ENCODE measurements at regions not wholly inside any gene's neighbourhood (a gene's known extent, or its start where the extent isn't known, plus 50 kb on each side); places are given as distances from the start of the nearest gene placed in this dataset.
"Not testable (repeated sequence)": the region's sequence is repeated elsewhere in the genome, so short reads cannot be mapped to it uniquely, and the experiment has no call there.

DNA sequence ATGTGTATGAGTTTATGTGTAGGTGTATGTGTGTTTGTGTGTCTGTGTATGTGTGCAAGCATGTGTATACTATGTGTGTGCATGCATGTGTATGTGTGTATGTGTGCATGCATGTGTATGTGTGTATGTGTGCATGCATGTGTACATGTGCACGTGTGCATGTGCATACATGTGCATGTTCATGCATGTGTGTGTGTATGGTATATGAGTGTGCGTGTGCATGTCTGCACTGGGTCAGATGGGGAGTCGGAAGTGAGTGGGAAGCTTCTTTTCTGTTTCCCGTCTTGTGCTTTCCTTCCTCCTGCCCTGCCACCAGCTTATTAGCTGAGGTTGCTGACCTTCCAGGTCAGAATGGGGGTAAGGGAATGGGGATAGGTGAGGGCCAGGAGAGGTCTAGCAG is 174.7 kb downstream of the MAP2K4 start:
- Histone ChIP-seq H3K4me3 (ENCODE audit: low read depth, low read length) (no peak overlapping the region), H3K36me3 (ENCODE audit: control insufficient read depth, insufficient read depth, low read length) (no peaks in the 10 kb centered on the region), H3K27me3 (ENCODE audit: control insufficient read depth, insufficient read depth, low read length) (no peaks in the 10 kb centered on the region)
- TF ChIP-seq CTCF (IDR thresholded peaks at IDR 0.05; ENCODE audit: insufficient read depth, low read length, poor library complexity, severe bottlenecking): no peak
- no peak for DNase-seq (ENCODE audit: low read depth)

GRCh38 chr17:12201294-12201880 is 180.7 kb downstream of the MAP2K4 start:
- no peaks in the 10 kb centered on the region for H3K36me3 ChIP-seq (ENCODE audit: control insufficient read depth, insufficient read depth, low read length)
- no peak overlapping the region for H3K4me3 ChIP-seq (ENCODE audit: low read depth, low read length)
- TF ChIP-seq CTCF (IDR thresholded peaks at IDR 0.05; ENCODE audit: insufficient read depth, low read length, poor library complexity, severe bottlenecking): no peak
- no peaks in the 10 kb centered on the region for H3K27me3 ChIP-seq (ENCODE audit: control insufficient read depth, insufficient read depth, low read length)
- DNase-seq (ENCODE audit: low read depth): no peak

- Histone ChIP-seq H3K4me3 (ENCODE audit: low read depth, low read length) (no peak overlapping the region), H3K36me3 (ENCODE audit: control insufficient read depth, insufficient read depth, low read length) (no peaks in the 10 kb centered on the region), H3K27me3 (ENCODE audit: control insufficient read depth, insufficient read depth, low read length) (no peaks in the 10 kb centered on the region)
- no peak for TF ChIP-seq CTCF (IDR thresholded peaks at IDR 0.05; ENCODE audit: insufficient read depth, low read length, poor library complexity, severe bottlenecking)
- no peak for DNase-seq (ENCODE audit: low read depth)
These were observed 189.0 kb downstream of the MAP2K4 start for GRCh38 chr17:12209632-12210191.

GRCh38 chr17:12220714-12221439 is 200.2 kb downstream of the MAP2K4 start:
- H3K36me3 ChIP-seq (ENCODE audit: control insufficient read depth, insufficient read depth, low read length): not testable (repeated sequence)

DNA sequence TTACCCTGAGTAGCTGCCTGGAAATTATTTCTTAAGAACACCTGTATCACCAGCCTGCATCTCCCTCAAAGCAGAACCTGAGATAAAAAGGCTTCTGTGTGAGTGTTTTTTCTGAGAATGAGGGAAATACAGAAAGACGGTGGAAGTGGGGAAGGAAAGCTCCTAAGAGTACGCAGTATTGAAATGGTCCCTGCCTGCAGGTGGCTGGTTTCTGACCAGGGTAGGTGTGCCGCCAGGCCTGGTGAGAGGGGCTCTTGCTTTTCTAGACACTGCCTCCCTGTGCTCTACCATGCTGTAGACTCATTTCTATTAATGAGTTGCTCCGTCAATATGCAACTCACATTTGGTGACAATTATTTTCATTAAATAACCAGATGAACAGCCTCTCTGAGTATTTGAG is 201.7 kb downstream of the MAP2K4 start:
- H3K36me3 ChIP-seq (ENCODE audit: control insufficient read depth, insufficient read depth, low read length): no peaks in the 10 kb centered on the region
- H3K27me3 ChIP-seq (ENCODE audit: control insufficient read depth, insufficient read depth, low read length): no peaks in the 10 kb centered on the region
- no peak overlapping the region for H3K4me3 ChIP-seq (ENCODE audit: low read depth, low read length)
- TF ChIP-seq CTCF (IDR thresholded peaks at IDR 0.05; ENCODE audit: insufficient read depth, low read length, poor library complexity, severe bottlenecking): no peak
- DNase-seq (ENCODE audit: low read depth): no peak

More at GRCh38 chr17:12220714-12221439, 200.2 kb downstream of the MAP2K4 start:
- DNase-seq (ENCODE audit: low read depth); H3K27me3 ChIP-seq (ENCODE audit: control insufficient read depth, insufficient read depth, low read length); H3K4me3 ChIP-seq (ENCODE audit: low read depth, low read length): not testable (repeated sequence)

- Histone ChIP-seq H3K36me3 (ENCODE audit: control insufficient read depth, insufficient read depth, low read length) (no peaks in the 10 kb centered on the region), H3K27me3 (ENCODE audit: control insufficient read depth, insufficient read depth, low read length) (no peaks in the 10 kb centered on the region), H3K4me3 (ENCODE audit: low read depth, low read length) (no peak overlapping the region)
- no peak for TF ChIP-seq CTCF (IDR thresholded peaks at IDR 0.05; ENCODE audit: insufficient read depth, low read length, poor library complexity, severe bottlenecking)
- no peak for DNase-seq (ENCODE audit: low read depth)
These were observed 206.9 kb downstream of the MAP2K4 start for GRCh38 chr17:12227547-12227946.
